GM21529 (cell line): ENCODE measurements at regions not wholly inside any gene's neighbourhood (a gene's known extent, or its start where the extent isn't known, plus 50 kb on each side); places are given as distances from the start of the nearest gene placed in this dataset.
"Not testable (repeated sequence)": the region's sequence is repeated elsewhere in the genome, so short reads cannot be mapped to it uniquely, and the experiment has no call there.

Experiments
- ATAC-seq: cut with Tn5 transposase; IDR thresholded peaks from one replicate; pipeline ENCODE4 v1.9.1; 2021; ENCODE audit not compliant: unreplicated experiment

DNA sequence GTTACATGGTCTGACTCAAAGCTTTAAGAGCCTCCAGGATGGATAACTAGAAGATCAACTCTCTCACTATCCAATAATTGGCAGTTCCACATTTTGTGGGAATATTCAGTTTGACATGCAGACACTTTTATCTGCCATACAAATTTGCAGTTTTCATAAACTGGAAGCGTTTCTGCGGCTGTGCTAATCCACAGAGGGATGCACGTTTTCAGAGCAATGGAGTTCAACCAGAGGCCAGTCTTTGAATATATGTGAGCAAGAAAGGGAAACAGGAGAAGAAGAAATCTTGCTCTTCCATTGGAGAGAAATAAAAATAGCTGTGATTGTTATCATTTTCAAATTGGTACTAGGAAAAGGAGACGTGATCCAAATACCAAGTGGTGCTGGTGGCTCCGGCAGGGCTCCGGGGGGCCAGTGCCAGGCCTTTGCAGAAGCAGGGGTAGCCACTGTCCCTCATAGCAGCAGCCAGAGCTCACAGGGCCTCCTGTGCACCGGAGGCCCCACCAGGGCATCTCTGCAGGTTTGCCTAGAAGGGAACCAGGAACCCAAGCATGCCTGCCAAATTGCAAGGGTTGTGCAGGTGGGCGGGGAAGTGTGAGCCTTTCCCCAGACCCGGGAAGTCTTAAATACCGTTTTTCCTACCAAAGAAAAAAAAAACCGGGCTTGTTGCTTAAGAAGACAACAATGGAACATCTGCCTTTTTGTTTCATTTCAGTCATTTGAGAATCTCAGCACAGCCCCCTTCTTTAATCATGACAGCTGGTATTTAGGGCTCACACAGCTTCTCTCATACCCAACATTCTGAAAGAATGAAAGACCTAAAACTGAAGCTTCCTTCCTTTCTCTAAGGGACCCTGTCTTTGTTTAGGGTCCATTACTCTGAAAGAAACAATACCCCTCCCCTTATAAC is 791.1 kb upstream of the SOX11 start:
- no peak for ATAC-seq

- no peak for ATAC-seq
Observed at GRCh38 chr2:4903656-4904348, 788.4 kb upstream of the SOX11 start.

DNA sequence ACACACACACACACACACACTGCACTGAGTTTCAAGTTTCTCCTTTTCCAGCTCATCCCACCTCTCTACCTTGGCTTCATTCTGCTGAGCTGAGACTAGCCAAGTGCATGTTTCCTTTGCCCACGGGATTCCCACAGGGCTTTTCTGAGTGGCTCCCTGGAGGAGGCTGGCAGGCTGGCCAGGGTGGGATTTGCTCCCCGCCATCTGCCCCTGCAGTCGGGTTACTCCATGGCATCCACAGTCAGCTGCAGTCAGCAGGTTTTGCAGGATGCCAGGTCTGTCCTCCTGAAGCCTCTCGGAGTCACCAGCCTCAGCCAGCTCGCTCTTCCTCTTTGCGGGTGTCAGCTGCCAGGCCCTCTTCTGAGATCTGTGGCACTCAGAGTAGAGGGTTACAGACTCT is 783.7 kb upstream of the SOX11 start:
- no peak for ATAC-seq

GRCh38 chr2:4909346-4910009 is 782.7 kb upstream of the SOX11 start:
- ATAC-seq, result no peak

DNA sequence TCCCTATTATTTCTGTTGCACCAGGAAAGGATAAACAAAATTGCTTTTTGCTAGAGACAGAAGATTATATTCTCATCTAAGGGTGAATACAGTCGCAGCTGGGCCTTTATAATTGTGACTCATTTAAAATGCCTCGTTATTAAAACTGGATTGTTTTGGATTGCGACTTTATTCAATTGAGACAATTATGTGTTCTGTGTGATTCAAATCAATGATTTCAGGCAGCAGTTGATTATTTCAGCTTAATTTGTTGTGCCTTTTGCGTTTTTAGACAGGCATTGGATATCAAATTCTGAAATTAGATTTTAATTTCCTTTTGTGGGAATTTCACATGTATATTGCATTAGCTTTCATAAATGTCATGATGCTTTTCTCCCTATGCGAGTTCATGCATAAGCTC is 778.1 kb upstream of the SOX11 start:
- no peak for ATAC-seq

- ATAC-seq, result no peak
Observed at GRCh38 chr2:4914551-4914950, 777.6 kb upstream of the SOX11 start.

- no peak for ATAC-seq
Observed at GRCh38 chr2:4915357-4915756, 776.8 kb upstream of the SOX11 start.

GRCh38 chr2:4916094-4916493 is 776.1 kb upstream of the SOX11 start:
- no peak for ATAC-seq

- ATAC-seq, result no peak
Observed at GRCh38 chr2:4930704-4931103, 761.5 kb upstream of the SOX11 start.

GRCh38 chr2:4931721-4932365 is 760.3 kb upstream of the SOX11 start:
- no peak for ATAC-seq

GRCh38 chr2:4935291-4935690 is 756.9 kb upstream of the SOX11 start:
- ATAC-seq, result not testable (repeated sequence)

DNA sequence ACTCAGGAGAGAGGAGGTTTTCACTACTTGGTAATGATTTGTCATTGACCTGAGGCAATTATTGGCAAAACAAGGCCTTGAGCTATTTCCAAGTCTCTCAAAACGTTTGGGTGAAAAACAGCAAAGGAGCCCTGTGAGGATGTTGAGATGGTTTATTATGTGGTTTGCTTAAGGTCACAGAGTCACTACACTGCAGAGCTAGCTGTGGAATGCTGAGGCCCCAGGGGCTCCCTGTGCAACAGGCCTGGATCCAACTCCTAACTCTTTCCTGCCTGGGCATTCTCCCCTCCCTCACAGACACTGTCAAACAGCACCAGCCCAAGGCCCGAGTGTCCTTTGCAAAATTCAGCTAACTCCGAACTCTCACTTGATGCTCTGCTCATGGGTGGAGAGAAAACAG is 754.6 kb upstream of the SOX11 start:
- ATAC-seq, result no peak

DNA sequence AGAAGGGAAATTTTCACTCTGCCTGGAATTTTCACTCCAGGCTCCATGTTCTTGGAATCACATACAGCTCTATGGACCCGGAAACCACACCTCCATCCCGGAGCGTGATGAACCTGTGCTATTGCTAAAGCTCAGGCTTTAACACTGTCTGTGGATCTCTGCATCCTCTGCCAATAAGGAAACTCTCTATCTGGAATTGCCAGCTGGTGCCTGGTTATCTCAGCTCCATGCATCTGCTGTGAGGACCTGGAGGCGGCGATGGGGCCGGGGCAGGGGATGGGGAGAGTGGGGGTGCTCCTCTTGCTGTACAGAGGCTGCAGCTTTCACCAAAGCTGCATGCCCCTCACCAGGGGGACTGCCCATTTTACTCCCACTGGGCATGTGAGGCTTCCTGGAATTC is 754.0 kb upstream of the SOX11 start:
- no peak for ATAC-seq

DNA sequence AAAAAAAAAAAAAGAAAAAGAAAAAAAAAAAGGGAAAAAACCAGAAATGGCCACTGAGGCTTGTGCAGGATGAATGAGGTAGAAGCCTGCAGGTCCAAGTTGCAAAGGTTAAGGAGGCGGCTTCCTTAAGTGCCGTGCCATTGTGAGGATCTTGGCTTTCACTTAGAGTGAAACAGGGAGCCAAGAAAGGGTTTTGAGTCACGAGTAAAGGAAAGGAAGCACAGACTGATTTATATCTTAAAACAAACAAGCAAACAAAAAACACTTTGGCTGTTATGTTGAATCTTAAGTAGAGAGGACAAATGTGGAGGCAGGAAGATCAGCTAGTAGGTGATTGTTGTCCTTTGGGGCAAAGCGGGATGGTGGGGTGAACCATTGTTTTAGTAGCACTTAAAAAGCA is 749.7 kb upstream of the SOX11 start:
- ATAC-seq, result no peak

- ATAC-seq, result no peak
Observed at GRCh38 chr2:4947911-4948310, 744.3 kb upstream of the SOX11 start.

DNA sequence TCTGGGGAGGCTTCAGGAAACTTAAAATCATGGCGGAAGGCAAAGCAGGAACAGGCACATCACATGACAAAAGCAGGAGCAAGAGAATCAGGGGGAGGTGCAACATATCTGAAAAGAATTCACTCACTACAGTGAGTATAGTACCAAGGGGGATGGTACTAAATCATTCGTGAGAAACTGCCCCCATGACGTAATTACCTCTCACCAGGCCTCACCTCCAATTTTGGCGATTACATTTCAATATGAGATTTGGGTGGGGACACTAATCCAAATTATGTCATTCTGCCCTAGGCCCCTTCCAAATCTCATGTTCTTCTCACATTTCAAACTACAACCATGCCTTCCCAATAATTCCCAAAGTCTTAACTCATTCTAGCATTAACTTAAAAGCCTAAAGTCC is 740.8 kb upstream of the SOX11 start:
- ATAC-seq, result no peak

- no peak for ATAC-seq
Observed at GRCh38 chr2:4959219-4959618, 733.0 kb upstream of the SOX11 start.

DNA sequence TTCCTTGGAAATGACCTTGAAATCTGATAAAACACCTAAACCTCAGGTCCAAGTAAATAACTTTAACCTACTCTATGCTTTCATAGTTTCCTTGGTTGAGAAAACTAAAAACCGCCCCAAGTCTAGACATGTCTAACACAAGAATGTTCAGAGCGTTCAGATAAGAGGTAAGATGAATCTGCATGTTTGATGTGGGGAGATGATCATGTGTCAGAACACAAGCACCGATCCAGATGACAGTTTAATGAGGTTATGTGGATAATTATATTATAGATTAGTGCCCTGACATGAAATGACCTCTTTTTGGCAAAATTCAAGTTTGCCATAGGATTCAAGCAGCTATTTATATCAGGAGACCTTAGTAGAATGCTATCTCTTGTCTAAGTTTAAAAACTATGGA is 729.8 kb upstream of the SOX11 start:
- ATAC-seq, result no peak

- no peak for ATAC-seq
Observed at GRCh38 chr2:4963106-4963505, 729.1 kb upstream of the SOX11 start.

DNA sequence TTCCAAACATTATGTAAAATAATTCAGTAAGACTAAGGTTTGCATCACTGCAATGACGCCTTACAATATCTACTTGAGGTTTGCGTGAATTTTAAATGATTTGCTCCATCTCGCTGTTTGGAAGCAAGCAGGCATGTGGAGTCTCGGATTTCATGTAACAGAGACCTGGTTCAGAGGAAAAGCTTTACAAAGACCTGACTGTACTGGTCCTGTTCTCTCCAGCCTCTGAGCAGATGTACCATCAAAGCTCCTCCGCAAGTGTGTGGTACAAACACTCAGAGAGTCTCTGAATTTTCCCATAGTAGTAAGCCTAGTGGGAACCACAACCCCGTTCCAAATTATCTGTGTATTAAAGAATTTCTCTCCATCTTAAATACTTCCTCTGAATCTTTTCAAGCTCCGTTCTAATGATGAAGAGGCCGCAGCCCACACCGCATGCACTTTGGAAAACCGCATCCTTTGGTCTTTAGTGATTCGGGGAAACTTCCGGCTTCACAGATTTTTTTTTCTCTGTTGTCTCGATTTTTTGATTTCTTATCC is 728.1 kb upstream of the SOX11 start:
- no peak for ATAC-seq

DNA sequence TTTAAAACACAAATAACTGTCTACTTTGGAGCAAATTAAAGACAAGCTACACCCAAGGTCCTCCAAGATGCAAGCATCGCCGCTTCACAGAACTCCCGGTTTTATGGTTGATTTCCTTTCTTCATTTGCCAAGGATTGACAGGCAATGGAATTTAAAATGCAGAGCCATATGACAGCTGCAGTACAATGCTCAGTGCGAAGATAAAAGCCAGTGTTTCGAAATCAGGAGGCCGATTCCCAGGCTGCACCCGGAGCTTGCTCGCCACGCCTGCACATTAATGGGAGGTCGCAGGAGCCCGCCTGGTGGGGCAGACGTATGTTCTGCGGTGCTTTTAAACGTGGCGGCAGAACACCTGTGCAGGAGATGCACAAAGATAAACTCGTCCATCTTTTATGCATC is 727.6 kb upstream of the SOX11 start:
- ATAC-seq, result no peak
